ENCODE measurements at regions not wholly inside any gene's neighbourhood (a gene's known extent, or its start where the extent isn't known, plus 50 kb on each side); places are given as distances from the start of the nearest gene placed in this dataset.

DNA sequence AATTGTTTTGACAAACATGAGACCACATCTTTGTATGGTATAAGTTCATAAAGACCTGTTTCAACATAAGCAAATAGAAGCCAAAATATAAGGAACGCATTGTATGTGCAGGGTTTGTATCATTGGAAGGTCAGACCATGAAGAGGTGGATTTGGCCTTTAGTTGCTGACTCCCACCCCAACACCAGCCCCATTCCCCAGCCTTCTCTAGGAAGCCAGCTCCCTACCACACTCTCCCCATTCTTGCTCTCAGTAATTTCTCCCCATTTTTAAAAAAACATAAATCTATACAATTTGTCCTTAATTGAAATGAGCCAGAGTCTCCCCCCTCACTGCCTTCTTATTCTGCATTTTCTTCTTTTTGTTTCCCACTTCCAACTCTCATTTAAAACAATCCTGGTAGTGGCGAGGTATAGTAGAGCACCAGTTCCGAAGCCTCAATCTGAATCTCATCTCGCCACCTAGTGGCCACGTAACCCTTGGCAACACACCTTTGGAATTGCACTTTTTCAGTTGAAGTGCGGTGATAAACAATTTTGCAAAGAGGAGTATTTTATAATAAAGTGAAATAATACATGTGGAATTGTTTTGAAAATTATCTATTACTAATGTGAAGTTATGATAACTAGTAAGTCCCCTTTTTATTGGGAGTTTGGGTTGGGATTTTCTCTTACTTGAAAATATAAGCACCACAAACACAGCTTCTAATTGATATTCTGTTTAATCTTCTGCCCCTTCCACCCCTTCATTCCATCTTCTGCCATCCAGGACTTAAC, 126.6 kb downstream of the ASB9 start:
- peak; percentile 92 for ATAC-seq
- no peak for TF ChIP-seq ZNF70 (CRISPR knock-in tag; IDR thresholded peaks at IDR 0.05)
- no peak for TF ChIP-seq ZNF8 (CRISPR knock-in tag; IDR thresholded peaks at IDR 0.05)
- TF ChIP-seq CSDC2 (CRISPR knock-in tag; IDR thresholded peaks at IDR 0.05) = no peak
- no peak for TF ChIP-seq RARB (CRISPR knock-in tag; IDR thresholded peaks at IDR 0.05)
- TF ChIP-seq SNAI2 (CRISPR knock-in tag; IDR thresholded peaks at IDR 0.05) = no peak
- TF ChIP-seq, protein P1, sequence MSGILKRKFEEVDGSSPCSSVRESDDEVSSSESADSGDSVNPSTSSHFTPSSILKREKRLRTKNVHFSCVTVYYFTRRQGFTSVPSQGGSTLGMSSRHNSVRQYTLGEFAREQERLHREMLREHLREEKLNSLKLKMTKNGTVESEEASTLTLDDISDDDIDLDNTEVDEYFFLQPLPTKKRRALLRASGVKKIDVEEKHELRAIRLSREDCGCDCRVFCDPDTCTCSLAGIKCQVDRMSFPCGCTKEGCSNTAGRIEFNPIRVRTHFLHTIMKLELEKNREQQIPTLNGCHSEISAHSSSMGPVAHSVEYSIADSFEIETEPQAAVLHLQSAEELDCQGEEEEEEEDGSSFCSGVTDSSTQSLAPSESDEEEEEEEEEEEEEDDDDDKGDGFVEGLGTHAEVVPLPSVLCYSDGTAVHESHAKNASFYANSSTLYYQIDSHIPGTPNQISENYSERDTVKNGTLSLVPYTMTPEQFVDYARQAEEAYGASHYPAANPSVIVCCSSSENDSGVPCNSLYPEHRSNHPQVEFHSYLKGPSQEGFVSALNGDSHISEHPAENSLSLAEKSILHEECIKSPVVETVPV (CRISPR knock-in tag; IDR thresholded peaks at IDR 0.05) = no peak
- no peak for TF ChIP-seq ZC3H10 (CRISPR knock-in tag; IDR thresholded peaks at IDR 0.05)
- TF ChIP-seq, protein P2, sequence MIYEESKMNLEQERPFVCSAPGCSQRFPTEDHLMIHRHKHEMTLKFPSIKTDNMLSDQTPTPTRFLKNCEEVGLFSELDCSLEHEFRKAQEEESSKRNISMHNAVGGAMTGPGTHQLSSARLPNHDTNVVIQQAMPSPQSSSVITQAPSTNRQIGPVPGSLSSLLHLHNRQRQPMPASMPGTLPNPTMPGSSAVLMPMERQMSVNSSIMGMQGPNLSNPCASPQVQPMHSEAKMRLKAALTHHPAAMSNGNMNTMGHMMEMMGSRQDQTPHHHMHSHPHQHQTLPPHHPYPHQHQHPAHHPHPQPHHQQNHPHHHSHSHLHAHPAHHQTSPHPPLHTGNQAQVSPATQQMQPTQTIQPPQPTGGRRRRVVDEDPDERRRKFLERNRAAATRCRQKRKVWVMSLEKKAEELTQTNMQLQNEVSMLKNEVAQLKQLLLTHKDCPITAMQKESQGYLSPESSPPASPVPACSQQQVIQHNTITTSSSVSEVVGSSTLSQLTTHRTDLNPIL (CRISPR knock-in tag; IDR thresholded peaks at IDR 0.05; ENCODE audit: low read depth) = no peak
- TF ChIP-seq, protein P3, sequence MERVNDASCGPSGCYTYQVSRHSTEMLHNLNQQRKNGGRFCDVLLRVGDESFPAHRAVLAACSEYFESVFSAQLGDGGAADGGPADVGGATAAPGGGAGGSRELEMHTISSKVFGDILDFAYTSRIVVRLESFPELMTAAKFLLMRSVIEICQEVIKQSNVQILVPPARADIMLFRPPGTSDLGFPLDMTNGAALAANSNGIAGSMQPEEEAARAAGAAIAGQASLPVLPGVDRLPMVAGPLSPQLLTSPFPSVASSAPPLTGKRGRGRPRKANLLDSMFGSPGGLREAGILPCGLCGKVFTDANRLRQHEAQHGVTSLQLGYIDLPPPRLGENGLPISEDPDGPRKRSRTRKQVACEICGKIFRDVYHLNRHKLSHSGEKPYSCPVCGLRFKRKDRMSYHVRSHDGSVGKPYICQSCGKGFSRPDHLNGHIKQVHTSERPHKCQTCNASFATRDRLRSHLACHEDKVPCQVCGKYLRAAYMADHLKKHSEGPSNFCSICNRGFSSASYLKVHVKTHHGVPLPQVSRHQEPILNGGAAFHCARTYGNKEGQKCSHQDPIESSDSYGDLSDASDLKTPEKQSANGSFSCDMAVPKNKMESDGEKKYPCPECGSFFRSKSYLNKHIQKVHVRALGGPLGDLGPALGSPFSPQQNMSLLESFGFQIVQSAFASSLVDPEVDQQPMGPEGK (CRISPR knock-in tag; IDR thresholded peaks at IDR 0.05; ENCODE audit: borderline replicate concordance) = no peak

DNA sequence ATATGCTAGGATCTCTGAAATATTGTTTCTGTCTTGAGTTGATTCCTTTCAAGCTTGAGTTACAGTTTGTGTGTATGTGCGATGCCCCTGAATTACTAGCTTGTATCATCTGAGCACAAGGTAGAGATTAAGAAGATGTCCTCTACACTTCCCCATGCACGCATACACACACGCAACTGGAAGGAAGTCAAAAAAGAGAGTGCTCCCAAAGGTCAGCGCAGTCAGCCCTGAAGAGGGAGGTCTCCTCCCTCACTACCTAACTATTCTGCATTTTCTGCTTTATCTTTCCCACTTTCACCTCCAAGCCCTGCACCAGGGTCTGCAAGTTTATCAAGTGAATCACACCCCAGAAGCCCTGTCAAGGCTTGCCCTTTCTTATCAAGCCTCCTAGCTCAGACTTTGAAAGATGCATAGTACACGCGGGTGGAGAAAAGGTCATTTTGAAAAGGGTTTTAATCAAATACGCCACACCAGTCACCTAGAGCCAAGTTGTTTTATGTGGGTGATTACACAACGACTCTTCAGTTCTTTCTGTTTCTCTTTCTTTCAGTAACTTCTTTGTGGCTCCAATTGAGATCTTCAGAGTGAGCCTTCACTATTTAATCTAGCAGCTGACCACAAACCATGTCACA, 127.7 kb downstream of the ASB9 start:
- no peak for ATAC-seq
- TF ChIP-seq GLIS3 (CRISPR knock-in tag; IDR thresholded peaks at IDR 0.05) = no peak
- no peak for TF ChIP-seq ISL1 (CRISPR knock-in tag; IDR thresholded peaks at IDR 0.05)
- no peak for TF ChIP-seq ESRRG (CRISPR knock-in tag; IDR thresholded peaks at IDR 0.05)
- TF ChIP-seq PPARA (CRISPR knock-in tag; IDR thresholded peaks at IDR 0.05; ENCODE audit: borderline replicate concordance) = no peak
- TF ChIP-seq, protein P1 (CRISPR knock-in tag; IDR thresholded peaks at IDR 0.05) = no peak
- no peak for TF ChIP-seq TOX (CRISPR knock-in tag; IDR thresholded peaks at IDR 0.05; ENCODE audit: borderline replicate concordance)
- TF ChIP-seq ZNF565 (CRISPR knock-in tag; conservative IDR thresholded peaks at IDR 0.05; ENCODE audit: low read depth) = no peak
- no peak for TF ChIP-seq ZNF70 (CRISPR knock-in tag; IDR thresholded peaks at IDR 0.05)
- no peak for TF ChIP-seq ZC3H10 (CRISPR knock-in tag; IDR thresholded peaks at IDR 0.05)
- TF ChIP-seq ARNTL (CRISPR knock-in tag; IDR thresholded peaks at IDR 0.05; ENCODE audit: borderline replicate concordance, low read depth) = no peak

DNA sequence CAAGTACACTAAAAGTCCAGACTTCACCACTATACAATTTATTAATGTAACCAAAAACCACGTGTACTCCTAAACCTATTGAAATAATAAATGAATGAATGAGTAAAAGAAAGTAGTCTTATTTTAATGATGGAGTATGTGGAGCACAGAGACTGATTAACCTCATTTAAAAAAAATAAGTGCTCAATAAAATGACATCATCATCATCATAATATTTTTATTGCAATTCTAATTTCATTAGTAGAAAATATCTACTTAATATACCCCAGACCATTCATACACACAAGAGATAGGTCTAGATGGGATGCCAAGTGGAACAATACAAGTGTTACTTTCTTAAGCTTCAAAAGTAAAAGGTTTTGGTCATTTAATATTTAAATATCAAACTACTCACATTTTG, 133.1 kb downstream of the ASB9 start:
- TF ChIP-seq, protein P1 (CRISPR knock-in tag; IDR thresholded peaks at IDR 0.05) = no peak
- no peak for TF ChIP-seq BACH2 (CRISPR knock-in tag; IDR thresholded peaks at IDR 0.05; ENCODE audit: borderline replicate concordance)
- no peak for TF ChIP-seq CSDC2 (CRISPR knock-in tag; IDR thresholded peaks at IDR 0.05)
- no peak for TF ChIP-seq ZNF8 (CRISPR knock-in tag; IDR thresholded peaks at IDR 0.05)
- no peak for TF ChIP-seq RARB (CRISPR knock-in tag; IDR thresholded peaks at IDR 0.05)
- ATAC-seq = no peak

DNA sequence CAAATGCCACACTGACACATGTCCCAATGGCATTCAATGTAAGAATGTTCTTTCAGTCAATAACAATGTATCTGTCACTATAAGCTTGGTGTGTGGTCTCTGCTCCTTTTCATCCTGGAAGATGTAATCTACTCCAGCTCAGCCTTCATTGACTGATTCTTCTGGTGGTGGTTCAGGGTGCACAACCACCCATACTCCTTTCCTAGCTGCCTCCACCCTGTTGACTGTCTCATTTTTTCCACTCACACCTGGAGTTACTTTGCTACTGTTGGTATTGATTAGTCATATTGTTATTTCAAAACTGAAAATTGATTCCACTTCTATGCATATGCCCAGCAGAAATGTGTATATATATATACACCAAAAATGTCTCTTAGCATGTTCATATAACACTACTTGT, 140.5 kb downstream of the ASB9 start:
- TF ChIP-seq TOX (CRISPR knock-in tag; IDR thresholded peaks at IDR 0.05; ENCODE audit: borderline replicate concordance) = no peak
- TF ChIP-seq, protein P2 (CRISPR knock-in tag; IDR thresholded peaks at IDR 0.05; ENCODE audit: low read depth) = no peak
- no peak for TF ChIP-seq TCF4 (CRISPR knock-in tag; IDR thresholded peaks at IDR 0.05; ENCODE audit: borderline replicate concordance)
- no peak for TF ChIP-seq ZNF70 (CRISPR knock-in tag; IDR thresholded peaks at IDR 0.05)
- TF ChIP-seq, protein P1 (CRISPR knock-in tag; IDR thresholded peaks at IDR 0.05) = no peak
- TF ChIP-seq, protein P4, sequence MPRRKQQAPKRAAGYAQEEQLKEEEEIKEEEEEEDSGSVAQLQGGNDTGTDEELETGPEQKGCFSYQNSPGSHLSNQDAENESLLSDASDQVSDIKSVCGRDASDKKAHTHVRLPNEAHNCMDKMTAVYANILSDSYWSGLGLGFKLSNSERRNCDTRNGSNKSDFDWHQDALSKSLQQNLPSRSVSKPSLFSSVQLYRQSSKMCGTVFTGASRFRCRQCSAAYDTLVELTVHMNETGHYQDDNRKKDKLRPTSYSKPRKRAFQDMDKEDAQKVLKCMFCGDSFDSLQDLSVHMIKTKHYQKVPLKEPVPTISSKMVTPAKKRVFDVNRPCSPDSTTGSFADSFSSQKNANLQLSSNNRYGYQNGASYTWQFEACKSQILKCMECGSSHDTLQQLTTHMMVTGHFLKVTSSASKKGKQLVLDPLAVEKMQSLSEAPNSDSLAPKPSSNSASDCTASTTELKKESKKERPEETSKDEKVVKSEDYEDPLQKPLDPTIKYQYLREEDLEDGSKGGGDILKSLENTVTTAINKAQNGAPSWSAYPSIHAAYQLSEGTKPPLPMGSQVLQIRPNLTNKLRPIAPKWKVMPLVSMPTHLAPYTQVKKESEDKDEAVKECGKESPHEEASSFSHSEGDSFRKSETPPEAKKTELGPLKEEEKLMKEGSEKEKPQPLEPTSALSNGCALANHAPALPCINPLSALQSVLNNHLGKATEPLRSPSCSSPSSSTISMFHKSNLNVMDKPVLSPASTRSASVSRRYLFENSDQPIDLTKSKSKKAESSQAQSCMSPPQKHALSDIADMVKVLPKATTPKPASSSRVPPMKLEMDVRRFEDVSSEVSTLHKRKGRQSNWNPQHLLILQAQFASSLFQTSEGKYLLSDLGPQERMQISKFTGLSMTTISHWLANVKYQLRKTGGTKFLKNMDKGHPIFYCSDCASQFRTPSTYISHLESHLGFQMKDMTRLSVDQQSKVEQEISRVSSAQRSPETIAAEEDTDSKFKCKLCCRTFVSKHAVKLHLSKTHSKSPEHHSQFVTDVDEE (CRISPR knock-in tag; IDR thresholded peaks at IDR 0.05) = no peak
- no peak for TF ChIP-seq ESRRG (CRISPR knock-in tag; IDR thresholded peaks at IDR 0.05)
- no peak for TF ChIP-seq ZFP30 (CRISPR knock-in tag; IDR thresholded peaks at IDR 0.05)
- TF ChIP-seq CSDC2 (CRISPR knock-in tag; IDR thresholded peaks at IDR 0.05) = no peak
- TF ChIP-seq ISL1 (CRISPR knock-in tag; IDR thresholded peaks at IDR 0.05) = no peak

More for the DNA sequence above, 140.5 kb downstream of the ASB9 start:
- no peak for ATAC-seq

All from SK-N-SH treated with all-trans-retinoic acid at 6 μM for 48 hours (cell line).